ENCODE measurements at regions not wholly inside any gene's neighbourhood (a gene's known extent, or its start where the extent isn't known, plus 50 kb on each side); places are given as distances from the start of the nearest gene placed in this dataset.
"Not testable (repeated sequence)": the region's sequence is repeated elsewhere in the genome, so short reads cannot be mapped to it uniquely, and the experiment has no call there.

- TF ChIP-seq CTCF (conservative IDR thresholded peaks at IDR 0.05); ZFX (IDR thresholded peaks at IDR 0.05): not testable (repeated sequence)
Observed at GRCh38 chr4:3914511-3914910, 148.3 kb downstream of the ADRA2C start.
